MM.1S (cell line): ENCODE measurements at regions not wholly inside any gene's neighbourhood (a gene's known extent, or its start where the extent isn't known, plus 50 kb on each side); places are given as distances from the start of the nearest gene placed in this dataset.

Source experiments
- CTCF ChIP-seq: fragments of 300-600 bp; sonication (generic); IDR thresholded peaks from 2 replicates; pipeline ENCODE4 v1.5.1; 2016; ENCODE audit warnings: antibody characterized with exemption, low read length, mixed read lengths
- EZH2phosphoT487 ChIP-seq: fragments of 300-600 bp; sonication (generic); IDR thresholded peaks from 2 replicates; pipeline ENCODE4 v1.6.1; 2018; ENCODE audit warnings: antibody characterized with exemption, low read length

GRCh38 chr20:56780266-56780665 lies 151.2 kb downstream of the TFAP2C start:
- TF ChIP-seq CTCF (no peak), EZH2phosphoT487 (no peak)
